Left cardiac atrium (tissue), 4 donors: ENCODE measurements at regions not wholly inside any gene's neighbourhood (a gene's known extent, or its start where the extent isn't known, plus 50 kb on each side); places are given as distances from the start of the nearest gene placed in this dataset.
A peak's percentile ranks its signal among the peaks of the same experiment; 100 is the strongest.

Source experiments
- ATAC-seq, 2 donors: fragments of 200-7000 bp; cut with Tn5 transposase; one replicate each; pipeline ENCODE4 v1.9.1; 2020; ENCODE audit warnings: mild to moderate bottlenecking in 2 of 2, moderate library complexity in 2 of 2
- DNase-seq: peaks from one replicate; pipeline ENCODE4 v3.0.0-alpha.2; 2020
- intact Hi-C, 2 donors: fragments of 100-400 bp; cut with DNase I; formaldehyde crosslinking; loops; one replicate each; pipeline versions ENCODE4 v1.14.1 to v1.15.1; 2022 to 2023
- donor health status: DM: no; HTN: yes; CAD: no.
- donor health status: DM: no; HTN: yes; CAD: no; lungs with severe emphysema.
- donor health status: DM: yes; HTN: yes; CAD: no.
- donor health status: Dilated cardiomyopathy.

GRCh38 chr18:39793609-39794008 lies 2161.4 kb upstream of the PIK3C3 start:
- no peak for ATAC-seq
- no peak for DNase-seq
- intact Hi-C loops: no loop called here

- no peak for DNase-seq
- no peak for ATAC-seq
- intact Hi-C loops: no loop called here
Observed at GRCh38 chr18:39788383-39788782, 2166.7 kb upstream of the PIK3C3 start.

- intact Hi-C loops: no loop called here
- no peak for DNase-seq
- ATAC-seq: no peak
Observed at GRCh38 chr18:39786477-39786876, 2168.6 kb upstream of the PIK3C3 start.

- intact Hi-C loops: no loop called here
- no peak for ATAC-seq
- DNase-seq: no peak
Observed at GRCh38 chr18:39784541-39784940, 2170.5 kb upstream of the PIK3C3 start.

GRCh38 chr18:39781565-39781964 lies 2173.5 kb upstream of the PIK3C3 start:
- ATAC-seq (no peak), DNase-seq (no peak)
- intact Hi-C loops: no loop called here

GRCh38 chr18:39780774-39781173 lies 2174.3 kb upstream of the PIK3C3 start:
- no peak for DNase-seq
- intact Hi-C loops: no loop called here
- no peak for ATAC-seq

GRCh38 chr18:39779926-39780325 lies 2175.1 kb upstream of the PIK3C3 start:
- intact Hi-C loops: no loop called here
- ATAC-seq (no peak), DNase-seq (no peak)

- ATAC-seq (no peak), DNase-seq (no peak)
- intact Hi-C loops: no loop called here
Observed at GRCh38 chr18:39776766-39777165, 2178.3 kb upstream of the PIK3C3 start.

- DNase-seq: no peak
- intact Hi-C loops: no loop called here
- no peak for ATAC-seq
Observed at GRCh38 chr18:39774957-39775598, 2180.0 kb upstream of the PIK3C3 start.

GRCh38 chr18:39773646-39774045 lies 2181.4 kb upstream of the PIK3C3 start:
- intact Hi-C loops: no loop called here
- ATAC-seq (no peak), DNase-seq (no peak)

GRCh38 chr18:39772155-39772919 lies 2182.7 kb upstream of the PIK3C3 start:
- ATAC-seq: no peak
- intact Hi-C loops: no loop called here
- DNase-seq: no peak

GRCh38 chr18:39770399-39770798 lies 2184.6 kb upstream of the PIK3C3 start:
- intact Hi-C loops: no loop called here

GRCh38 chr18:39764873-39765272 lies 2190.2 kb upstream of the PIK3C3 start:
- ATAC-seq (no peak), DNase-seq (no peak)
- intact Hi-C loops: no loop called here

More at GRCh38 chr18:39770399-39770798, 2184.6 kb upstream of the PIK3C3 start:
- no peak for ATAC-seq
- DNase-seq: no peak

- ATAC-seq: no peak
- intact Hi-C loops: no loop called here
- no peak for DNase-seq
Observed at GRCh38 chr18:39761273-39761672, 2193.8 kb upstream of the PIK3C3 start.

GRCh38 chr18:39759926-39760325 lies 2194.3 kb upstream of the CELF4 start:
- ATAC-seq (no peak), DNase-seq (no peak)
- intact Hi-C loops: no loop called here

- ATAC-seq (no peak), DNase-seq (no peak)
Observed at GRCh38 chr18:39753178-39753577, 2187.6 kb upstream of the CELF4 start.

GRCh38 chr18:39752351-39752750 lies 2186.8 kb upstream of the CELF4 start:
- DNase-seq (no peak), ATAC-seq (no peak)
- intact Hi-C loops: no loop called here

More at GRCh38 chr18:39753178-39753577, 2187.6 kb upstream of the CELF4 start:
- intact Hi-C loops: no loop called here

- no peak for ATAC-seq
- DNase-seq: no peak
- intact Hi-C loops: no loop called here
Observed at GRCh38 chr18:39751921-39752320, 2186.3 kb upstream of the CELF4 start.

- peak in 1 of 2 donors; percentile 58 for ATAC-seq
- intact Hi-C loops: no loop called here
- DNase-seq: no peak
Observed at GRCh38 chr18:39751161-39751560, 2185.6 kb upstream of the CELF4 start.

GRCh38 chr18:39749154-39749553 lies 2183.6 kb upstream of the CELF4 start:
- no peak for ATAC-seq
- DNase-seq: no peak
- intact Hi-C loops: no loop called here

GRCh38 chr18:39748727-39749126 lies 2183.1 kb upstream of the CELF4 start:
- DNase-seq: no peak
- intact Hi-C loops: no loop called here
- no peak for ATAC-seq
